Gastrocnemius medialis (tissue), 4 donors: ENCODE measurements at regions not wholly inside any gene's neighbourhood (a gene's known extent, or its start where the extent isn't known, plus 50 kb on each side); places are given as distances from the start of the nearest gene placed in this dataset.

Experiments used
- ATAC-seq, 2 donors: fragments of 150-250 bp; one replicate each; pipeline ENCODE4 v1.9.1; 2016
- DNase-seq, 2 donors: peaks; one replicate each; pipeline ENCODE4 v3.0.0-alpha.2; 2019
- H3K27ac ChIP-seq, 4 donors: fragments of 200-600 bp; sonication (generic); 1 replicate in 1 of 4; 2 replicates in 3 of 4; pipeline ENCODE4 v1.5.1; 2016 to 2018; ENCODE audit warnings: mild to moderate bottlenecking in 2 of 4, moderate library complexity in 1 of 4
- H3K27me3 ChIP-seq, 3 donors: fragments of 200-600 bp; sonication (generic) in 2 of 3; 1 replicate in 1 of 3; 2 replicates in 2 of 3; pipeline versions ENCODE4 v1.5.1 to v1.6.0; 2016 to 2019; ENCODE audit warnings: mild to moderate bottlenecking in 1 of 3, moderate library complexity in 1 of 3
- H3K36me3 ChIP-seq, 2 donors: fragments of 200-600 bp; sonication (generic) in 1 of 2; one replicate each; pipeline ENCODE4 v1.5.1; 2017 to 2018
- H3K4me1 ChIP-seq, 2 donors: fragments of 200-600 bp; sonication (generic) in 1 of 2; one replicate each; pipeline ENCODE4 v1.5.1; 2016 to 2017; ENCODE audit warnings: mild to moderate bottlenecking in 2 of 2
- H3K4me3 ChIP-seq, 4 donors: fragments of 200-600 bp; sonication (generic) in 3 of 4; 1 replicate in 1 of 4; 2 replicates in 3 of 4; pipeline ENCODE4 v1.5.1; 2016 to 2019; ENCODE audit warnings: mild to moderate bottlenecking in 2 of 4
- H3K9me3 ChIP-seq, 3 donors: fragments of 200-600 bp; sonication (generic) in 2 of 3; 1 replicate in 1 of 3; 2 replicates in 2 of 3; pipeline ENCODE4 v1.5.1; 2016 to 2019
- CTCF ChIP-seq, 5 experiments: fragments of 450-650 bp in 3 of 5; fragments of 200-600 bp in 2 of 5; sonication (generic) in 2 of 5; IDR thresholded peaks in 4 of 5; conservative IDR thresholded peaks in 1 of 5; 1 replicate in 4 of 5; 2 replicates in 1 of 5; pipeline ENCODE4 v1.5.1; 2016 to 2019; ENCODE audit warnings: antibody characterized with exemption in 5 of 5, mild to moderate bottlenecking in 3 of 5, moderate library complexity in 3 of 5
- POLR2A ChIP-seq, 2 donors: fragments of 450-650 bp; IDR thresholded peaks; one replicate each; pipeline ENCODE4 v1.6.1; 2017; ENCODE audit warnings: antibody characterized with exemption in 2 of 2, mild to moderate bottlenecking in 2 of 2, moderate library complexity in 2 of 2
- in situ Hi-C, 4 donors: fragments of 200-750 bp; cut with MboI; loops; one replicate each; pipeline versions ENCODE4 v1.15.0 to v1.8.0; 2017; ENCODE audit warnings: low sequenced_read_pairs in 4 of 4
- intact Hi-C: fragments of 100-400 bp; cut with DNase I; formaldehyde crosslinking; loops from one replicate; pipeline ENCODE4 v1.15.1; 2023; ENCODE audit warnings: low total_unique reads

- no peak for DNase-seq
- Histone ChIP-seq H3K36me3 (no peaks in the 10 kb centered on the region), H3K4me1 (no peaks in the 10 kb centered on the region), H3K27me3 (no peaks in the 10 kb centered on the region), H3K4me3 (no peak overlapping the region), H3K9me3 (no peaks in the 10 kb centered on the region), H3K27ac (no peak overlapping the region)
- no peak for TF ChIP-seq POLR2A (IDR thresholded peaks at IDR 0.05)
- TF ChIP-seq CTCF (IDR thresholded peaks at IDR 0.05 in 4 of 5, conservative IDR thresholded peaks at IDR 0.05 in 1 of 5), result no peak
- ATAC-seq, result no peak
- intact Hi-C loops, result no loop called here
- in situ Hi-C loops, result no loop called here
Observed at GRCh38 chr18:40469851-40470250, 1485.2 kb upstream of the PIK3C3 start.

GRCh38 chr18:40469316-40469715 lies 1485.7 kb upstream of the PIK3C3 start:
- ATAC-seq, result no peak
- Histone ChIP-seq H3K27ac (no peak overlapping the region), H3K4me3 (no peak overlapping the region), H3K4me1 (no peaks in the 10 kb centered on the region), H3K9me3 (no peaks in the 10 kb centered on the region), H3K27me3 (no peaks in the 10 kb centered on the region), H3K36me3 (no peaks in the 10 kb centered on the region)
- TF ChIP-seq CTCF (IDR thresholded peaks at IDR 0.05 in 4 of 5, conservative IDR thresholded peaks at IDR 0.05 in 1 of 5) (no peak), POLR2A (IDR thresholded peaks at IDR 0.05) (no peak)
- intact Hi-C loops, result no loop called here
- in situ Hi-C loops, result no loop called here
- DNase-seq, result no peak

GRCh38 chr18:40464032-40464431 lies 1491.0 kb upstream of the PIK3C3 start:
- DNase-seq (no peak), ATAC-seq (no peak)
- H3K36me3 ChIP-seq, result no peaks in the 10 kb centered on the region
- H3K27ac ChIP-seq, result no peak overlapping the region
- in situ Hi-C loops (no loop called here), intact Hi-C loops (no loop called here)
- H3K4me1 ChIP-seq, result no peaks in the 10 kb centered on the region
- H3K9me3 ChIP-seq, result no peaks in the 10 kb centered on the region
- no peaks in the 10 kb centered on the region for H3K27me3 ChIP-seq
- H3K4me3 ChIP-seq, result no peak overlapping the region
- no peak for TF ChIP-seq POLR2A (IDR thresholded peaks at IDR 0.05)
- no peak for TF ChIP-seq CTCF (IDR thresholded peaks at IDR 0.05 in 4 of 5, conservative IDR thresholded peaks at IDR 0.05 in 1 of 5)

GRCh38 chr18:40453903-40454302 lies 1501.1 kb upstream of the PIK3C3 start:
- Histone ChIP-seq H3K27me3 (no peaks in the 10 kb centered on the region), H3K36me3 (no peaks in the 10 kb centered on the region), H3K4me1 (no peaks in the 10 kb centered on the region), H3K4me3 (no peak overlapping the region), H3K9me3 (no peaks in the 10 kb centered on the region), H3K27ac (no peak overlapping the region)
- in situ Hi-C loops (no loop called here), intact Hi-C loops (no loop called here)
- ATAC-seq (no peak), DNase-seq (no peak)
- TF ChIP-seq CTCF (IDR thresholded peaks at IDR 0.05 in 4 of 5, conservative IDR thresholded peaks at IDR 0.05 in 1 of 5), result no peak

- no peaks in the 10 kb centered on the region for H3K9me3 ChIP-seq
- ATAC-seq (no peak), DNase-seq (no peak)
- no peak overlapping the region for H3K4me3 ChIP-seq
- intact Hi-C loops, result no loop called here
- in situ Hi-C loops, result no loop called here
- H3K27ac ChIP-seq, result no peak overlapping the region
- H3K27me3 ChIP-seq, result no peaks in the 10 kb centered on the region
- H3K4me1 ChIP-seq, result no peaks in the 10 kb centered on the region
- no peak for TF ChIP-seq POLR2A (IDR thresholded peaks at IDR 0.05)
- TF ChIP-seq CTCF (IDR thresholded peaks at IDR 0.05 in 4 of 5, conservative IDR thresholded peaks at IDR 0.05 in 1 of 5), result no peak
- H3K36me3 ChIP-seq, result no peaks in the 10 kb centered on the region
Observed at GRCh38 chr18:40452599-40452998, 1502.4 kb upstream of the PIK3C3 start.
